Activated CD8-positive, alpha-beta memory T cell treated with anti-CD3 and anti-CD28 coated beads for 1 hour (primary cell): ENCODE measurements at regions not wholly inside any gene's neighbourhood (a gene's known extent, or its start where the extent isn't known, plus 50 kb on each side); places are given as distances from the start of the nearest gene placed in this dataset.
"Not testable (repeated sequence)": the region's sequence is repeated elsewhere in the genome, so short reads cannot be mapped to it uniquely, and the experiment has no call there.

Source experiments
- DNase-seq, 2 donors: peaks; one replicate each; pipeline ENCODE4 v3.0.0-alpha.2; 2020; ENCODE audit warnings: low read depth in 1 of 2; ENCODE audit errors: extremely low read depth in 1 of 2

DNA sequence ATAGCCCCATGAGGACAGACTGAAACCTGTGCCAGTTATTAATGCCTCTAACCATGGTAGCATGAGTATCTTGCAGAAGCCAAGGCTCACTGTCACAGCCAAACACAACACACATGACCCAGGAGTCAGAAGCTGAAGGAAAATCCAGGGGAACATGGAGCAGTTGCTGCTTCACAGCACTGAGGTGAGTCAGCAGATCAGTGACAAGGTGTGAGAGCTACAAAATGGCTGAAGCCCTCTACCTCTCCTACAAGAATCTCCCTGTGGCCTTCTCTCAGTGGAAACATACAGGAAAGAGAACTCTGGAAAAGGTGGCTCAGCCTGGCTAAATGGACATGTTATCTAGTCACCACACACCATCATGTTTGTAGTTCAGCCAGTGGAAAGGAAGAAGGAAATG lies 93.5 kb downstream of the NAB1 start:
- no peak for DNase-seq

DNA sequence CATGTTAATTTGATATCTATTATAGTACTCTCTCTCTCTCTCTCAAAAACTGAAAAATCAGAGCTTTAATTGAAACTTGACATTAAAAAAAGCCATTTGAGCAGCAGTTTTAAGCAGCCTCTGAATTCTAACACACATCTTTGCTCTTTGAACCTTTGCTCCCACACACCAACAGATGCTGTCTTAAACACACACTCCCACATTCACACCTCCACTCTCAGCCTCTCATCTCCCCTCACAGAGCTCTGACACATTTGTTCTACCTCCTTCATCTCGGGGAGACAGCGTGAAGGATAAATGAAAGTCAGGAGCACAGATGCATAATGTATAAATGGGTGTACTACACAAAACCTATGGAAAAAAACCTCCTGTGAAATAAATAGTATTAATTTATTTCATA lies 95.2 kb downstream of the NAB1 start:
- no peak for DNase-seq

DNA sequence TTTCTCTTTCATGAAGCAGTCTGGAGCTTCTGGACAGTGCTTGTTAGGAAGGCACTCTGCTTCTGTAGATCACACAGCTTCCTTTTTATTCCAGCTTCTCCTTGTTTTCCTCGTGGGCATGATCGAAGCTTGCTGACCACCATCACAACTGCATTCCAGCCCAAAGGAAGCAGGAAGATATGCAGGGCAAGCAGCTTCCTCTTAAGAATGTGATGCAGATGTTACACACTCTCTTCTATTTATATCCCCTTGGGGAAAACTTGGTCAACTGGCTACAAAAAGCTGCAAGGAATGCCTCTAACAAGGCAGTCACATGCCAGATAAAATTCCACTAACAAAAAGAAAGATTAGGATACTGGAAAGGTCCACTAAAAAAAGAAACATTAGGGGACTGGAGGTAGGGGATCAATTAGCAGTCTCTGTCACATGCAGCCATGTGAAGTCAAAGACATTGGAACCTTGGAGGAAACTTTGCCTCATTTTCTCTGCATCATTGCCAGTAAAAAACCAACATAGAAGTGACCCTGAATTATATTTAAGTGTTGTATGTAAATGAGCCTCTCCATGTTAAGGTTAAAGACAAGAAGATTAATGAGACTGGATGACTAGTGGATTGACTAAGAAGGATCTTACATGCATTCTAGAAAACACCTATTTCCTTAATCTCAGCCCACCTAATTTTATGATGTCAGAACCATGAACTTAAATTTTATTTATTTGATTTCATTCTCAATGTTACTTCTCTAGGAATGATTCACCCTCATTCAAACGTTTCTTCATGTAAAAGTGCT lies 98.3 kb downstream of the NAB1 start:
- no peak for DNase-seq

DNA sequence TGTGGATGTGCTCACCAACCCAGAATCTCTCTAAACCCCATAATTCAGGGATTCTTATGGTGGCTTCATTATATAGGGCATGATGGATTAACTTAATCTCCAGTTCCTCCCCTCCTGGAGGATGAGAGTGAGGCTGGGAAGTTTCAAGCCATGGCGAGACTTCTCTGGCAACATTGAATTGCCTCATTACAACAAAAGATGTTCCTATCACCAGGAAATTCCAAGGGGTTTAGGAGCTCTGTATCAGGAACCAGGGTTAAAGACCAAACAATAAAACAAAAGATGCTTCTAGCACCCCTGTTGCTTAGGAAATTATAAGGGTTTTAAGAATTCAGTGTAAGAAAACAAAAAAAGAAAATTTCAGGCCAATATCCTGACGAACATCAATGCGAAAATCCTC lies 100.1 kb downstream of the NAB1 start:
- no peak for DNase-seq

DNA sequence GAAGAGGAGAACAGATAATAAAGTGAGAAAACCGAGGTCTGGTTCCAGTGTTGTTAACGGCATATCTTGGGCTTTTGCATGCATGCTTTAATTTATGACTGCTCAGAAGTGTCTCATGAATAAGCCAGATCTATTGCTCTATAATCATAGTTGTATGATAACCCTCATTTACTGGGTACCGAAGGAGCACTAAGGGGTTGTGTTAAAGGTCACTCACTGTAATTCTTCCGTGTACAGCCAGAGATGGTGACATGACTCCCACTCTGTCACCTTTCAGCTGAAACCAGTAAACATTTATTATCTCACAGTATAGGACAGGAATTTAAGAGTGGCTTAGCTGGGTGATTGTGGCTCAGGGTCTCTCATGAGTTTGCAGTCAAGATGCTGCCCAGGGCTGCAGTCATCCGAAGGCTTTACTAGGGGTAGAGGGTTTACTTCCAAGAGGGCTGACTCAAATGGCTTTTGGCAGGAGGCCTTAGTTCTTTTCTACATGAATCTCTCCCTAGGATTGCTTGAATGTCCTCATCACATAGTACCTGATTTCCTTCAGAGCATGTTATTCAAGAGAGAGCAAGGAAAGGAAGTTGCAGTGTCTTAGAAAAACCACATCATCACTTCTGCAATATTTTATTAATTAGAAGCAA lies 107.0 kb downstream of the NAB1 start:
- no peak for DNase-seq

DNA sequence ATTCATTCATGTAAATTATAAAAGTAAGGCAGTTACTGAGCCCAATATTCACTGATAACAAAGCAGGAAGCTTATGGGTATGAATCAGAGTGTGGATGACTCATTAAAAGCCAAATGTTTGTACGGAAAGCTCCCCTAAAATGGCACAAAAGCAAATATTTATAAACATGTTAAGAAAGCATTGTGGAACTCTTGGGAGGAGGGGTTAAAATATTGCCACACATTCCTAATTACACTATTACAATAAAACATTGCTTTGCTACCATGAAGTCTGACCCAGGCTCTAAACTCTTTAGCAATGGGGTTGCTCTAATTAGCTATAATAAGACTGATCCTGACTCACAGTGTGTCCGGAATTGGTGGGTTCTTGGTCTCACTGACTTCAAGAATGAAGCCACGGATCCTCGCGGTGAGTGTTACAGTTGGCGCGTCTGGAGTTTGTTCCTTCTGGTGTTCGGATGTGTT lies 110.9 kb downstream of the NAB1 start:
- no peak for DNase-seq

DNA sequence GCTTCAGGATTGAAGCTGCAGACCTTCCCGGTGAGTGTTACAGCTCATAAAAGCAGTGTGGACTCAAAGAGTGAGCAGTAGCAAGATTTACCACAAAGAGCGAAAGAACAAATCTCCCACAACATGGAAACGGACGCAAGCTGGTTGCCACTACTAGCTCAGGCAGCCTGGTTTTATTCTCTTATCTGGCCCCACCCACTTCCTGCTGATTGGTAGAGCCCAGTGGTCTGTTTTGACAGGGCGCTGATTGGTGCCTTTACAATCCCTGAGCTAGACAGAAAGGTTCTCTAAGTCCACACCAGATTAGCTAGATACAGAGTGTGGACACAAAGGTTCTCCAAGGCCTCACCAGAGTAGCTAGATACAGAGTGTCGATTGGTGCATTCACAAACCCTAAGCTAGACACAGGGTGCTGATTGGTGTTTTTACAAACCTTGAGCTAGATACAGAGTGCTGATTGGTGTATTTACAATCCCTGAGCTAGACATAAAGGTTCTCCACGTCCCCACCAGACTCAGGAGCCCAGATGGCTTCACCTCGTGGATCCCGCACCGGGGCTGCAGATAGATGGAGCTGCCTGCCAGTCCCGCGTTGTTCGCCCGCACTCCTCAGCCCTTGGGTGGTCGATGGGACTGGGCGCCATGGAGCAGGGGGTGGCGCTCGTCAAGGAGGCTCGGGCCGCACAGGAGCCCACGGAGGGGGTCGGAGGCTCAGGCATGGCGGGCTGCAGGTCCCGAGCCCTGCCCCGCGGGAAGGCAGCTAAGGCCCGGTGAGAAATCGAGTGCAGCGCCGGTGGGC lies 111.7 kb downstream of the NAB1 start:
- not testable (repeated sequence) for DNase-seq

DNA sequence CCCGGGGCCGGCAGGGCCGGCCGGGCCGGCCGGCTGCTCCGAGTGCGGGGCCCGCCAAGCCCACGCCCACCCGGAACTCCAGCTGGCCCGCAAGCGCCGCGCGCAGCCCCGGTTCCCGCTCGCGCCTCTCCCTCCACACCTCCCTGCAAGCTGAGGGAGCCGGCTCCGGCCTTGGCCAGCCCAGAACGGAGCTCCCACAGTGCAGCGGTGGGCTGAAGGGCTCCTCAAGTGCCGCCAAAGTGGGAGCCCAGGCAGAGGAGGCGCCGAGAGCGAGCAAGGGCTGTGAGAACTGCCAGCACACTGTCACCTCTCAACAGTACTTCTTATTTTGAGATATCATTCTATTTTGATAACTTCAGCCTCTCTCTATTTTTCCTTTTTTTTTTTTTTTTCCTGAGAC lies 112.3 kb downstream of the NAB1 start:
- DNase-seq: not testable (repeated sequence)

DNA sequence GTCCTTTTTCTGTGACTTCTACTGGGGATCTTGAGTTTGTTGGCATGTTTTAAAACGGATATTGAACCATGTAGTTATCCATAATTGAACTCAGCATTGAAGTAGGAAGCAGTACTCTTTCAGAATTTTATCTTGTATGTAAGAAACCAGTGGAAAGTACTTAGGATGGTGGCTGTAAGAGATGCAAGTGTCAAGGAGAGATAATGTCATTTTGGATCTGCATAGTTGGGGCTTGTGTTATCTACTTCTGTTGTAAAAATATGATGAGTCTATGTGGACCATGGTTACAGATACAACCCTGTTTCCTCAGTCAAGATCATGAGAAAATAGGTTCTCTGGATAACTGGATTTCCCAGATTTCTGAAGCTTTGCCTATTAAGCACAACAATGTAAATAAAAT lies 113.7 kb downstream of the NAB1 start:
- DNase-seq: no peak

DNA sequence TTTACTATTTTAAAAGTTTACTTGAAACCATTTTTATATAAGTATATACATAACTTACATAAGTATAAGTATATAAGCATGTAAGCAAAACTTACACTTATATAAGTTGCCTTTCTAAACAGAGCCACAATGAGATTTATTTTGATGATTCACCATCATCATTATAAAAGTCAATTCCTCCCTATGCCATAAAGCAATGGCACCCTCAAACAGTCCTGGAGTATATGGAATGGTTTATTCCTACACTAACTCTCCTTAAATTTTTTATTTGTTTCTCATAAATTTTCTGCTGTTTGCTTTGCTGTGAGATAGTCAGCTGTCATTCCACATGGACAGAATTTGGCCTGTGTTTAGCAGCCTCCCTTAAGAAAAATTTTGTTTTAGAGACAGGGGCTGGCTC lies 114.2 kb downstream of the NAB1 start:
- no peak for DNase-seq

DNA sequence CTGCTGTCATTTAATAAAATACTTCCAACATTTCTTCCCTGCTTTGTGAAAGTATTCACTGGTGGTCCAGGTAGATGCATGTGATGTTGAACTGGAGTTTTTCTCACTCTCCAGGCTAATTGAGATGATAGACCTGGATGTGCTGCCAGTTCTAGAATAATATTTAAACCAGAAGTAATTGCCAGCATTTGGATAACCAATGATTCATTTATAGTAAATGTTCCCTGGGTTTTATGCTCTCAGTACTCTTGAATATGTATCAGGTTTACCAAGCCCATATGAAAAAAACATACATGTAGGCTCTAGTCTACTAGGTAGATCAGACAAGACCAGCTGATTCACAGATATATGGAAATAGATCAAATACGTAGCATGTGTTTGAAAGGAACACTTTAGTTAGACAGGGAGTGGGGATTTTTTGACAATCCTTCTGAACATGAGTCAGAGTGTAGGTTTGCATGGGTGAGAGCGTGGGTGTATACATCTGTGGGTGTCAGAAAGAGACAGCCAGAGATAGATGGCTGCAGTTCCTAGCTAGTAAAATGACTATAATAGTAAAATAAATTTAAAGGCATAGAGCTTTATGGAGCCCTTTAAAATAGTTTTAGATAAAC lies 115.1 kb downstream of the NAB1 start:
- DNase-seq: no peak

DNA sequence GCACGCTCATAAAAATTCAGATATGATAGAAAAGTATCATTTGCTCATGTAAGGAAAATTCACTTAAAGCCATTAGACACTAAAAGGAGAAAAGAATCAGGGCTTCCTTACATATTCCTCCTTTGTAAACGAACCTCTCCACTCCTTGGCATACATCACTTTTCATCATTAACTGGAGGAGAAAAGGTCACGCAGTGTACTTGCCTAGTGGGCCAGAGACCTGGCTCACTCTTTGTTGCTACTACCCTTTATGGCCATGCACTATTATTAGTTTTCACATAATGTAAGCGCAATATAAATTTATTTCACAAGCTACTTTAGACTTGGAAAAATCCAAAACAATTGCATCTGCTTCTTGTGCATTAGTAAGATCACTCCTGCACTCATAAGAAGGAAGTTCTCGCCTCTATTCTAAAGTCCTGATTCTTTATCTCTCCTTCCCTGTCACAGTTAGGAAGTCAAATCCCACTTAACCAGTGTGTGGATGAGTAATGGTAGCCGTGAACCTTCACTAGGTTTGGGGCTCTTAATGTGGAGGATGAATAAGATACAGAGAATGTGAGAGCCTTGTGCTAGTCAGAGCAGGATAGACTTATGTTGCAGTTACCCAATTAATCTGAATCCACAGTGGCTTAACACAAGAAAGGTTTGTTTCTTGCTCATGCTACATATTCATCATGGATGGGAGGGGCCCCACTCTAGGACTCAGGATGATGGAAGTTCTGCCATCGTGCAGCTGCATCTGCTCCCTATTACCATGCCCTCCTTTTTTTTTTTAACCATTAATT lies 115.0 kb upstream of the GLS start:
- DNase-seq: no peak

DNA sequence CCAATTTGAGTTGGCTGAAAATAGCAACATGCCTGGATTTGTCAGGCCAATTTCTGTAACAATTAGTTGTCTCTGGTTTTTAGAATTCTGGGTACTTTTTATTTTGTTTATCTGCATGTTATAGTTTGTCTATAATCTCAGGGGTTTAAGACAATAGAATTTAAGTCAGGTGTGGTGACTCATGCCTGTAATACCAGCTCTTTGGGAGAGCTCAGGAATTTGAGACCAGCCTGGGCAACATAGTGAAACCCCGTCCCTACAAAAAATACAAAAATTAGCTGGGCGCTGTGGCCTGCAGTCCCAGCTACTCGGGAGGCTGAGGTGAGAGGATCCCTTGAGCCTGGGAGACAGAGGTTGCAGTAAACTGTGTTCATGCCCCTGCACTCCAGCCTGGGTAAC lies 114.4 kb upstream of the GLS start:
- DNase-seq: no peak

DNA sequence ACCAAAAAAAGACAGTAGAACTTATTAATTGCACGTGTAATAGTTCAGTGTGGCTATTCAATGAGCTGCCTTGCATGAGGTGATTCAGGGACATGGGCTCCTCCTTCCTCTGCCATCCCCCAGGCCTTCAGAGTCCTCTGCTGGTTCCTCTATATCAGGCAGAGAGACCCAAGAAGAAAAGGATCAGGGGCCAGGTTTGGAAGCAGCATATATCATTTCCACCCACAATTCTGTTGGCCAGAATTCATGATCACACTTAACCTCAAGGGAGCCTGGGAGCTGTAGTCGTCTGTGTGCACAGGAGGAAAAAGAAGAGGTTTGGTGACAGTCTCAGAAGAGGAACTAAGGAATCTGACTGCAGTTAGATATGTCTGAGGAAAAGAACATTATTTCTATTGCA lies 114.0 kb upstream of the GLS start:
- no peak for DNase-seq

DNA sequence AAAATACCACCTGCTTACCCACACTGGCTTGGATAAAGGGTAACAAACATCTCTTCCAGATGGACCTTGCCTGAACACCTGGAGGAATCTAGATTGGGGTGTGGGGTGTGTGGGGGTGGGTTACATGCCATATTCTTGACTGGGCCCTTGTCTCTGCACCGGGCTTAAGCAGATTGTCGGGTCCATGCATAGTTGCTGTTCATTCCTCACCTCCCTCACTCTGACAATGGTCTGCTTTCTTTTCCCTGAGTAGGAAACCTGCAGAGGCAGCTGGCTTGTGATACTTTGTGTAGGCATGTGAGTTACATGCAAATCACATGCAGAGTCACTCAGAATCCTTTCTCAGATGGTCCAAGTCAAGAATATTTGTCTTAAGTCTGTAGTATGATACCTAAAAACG lies 112.8 kb upstream of the GLS start:
- no peak for DNase-seq

DNA sequence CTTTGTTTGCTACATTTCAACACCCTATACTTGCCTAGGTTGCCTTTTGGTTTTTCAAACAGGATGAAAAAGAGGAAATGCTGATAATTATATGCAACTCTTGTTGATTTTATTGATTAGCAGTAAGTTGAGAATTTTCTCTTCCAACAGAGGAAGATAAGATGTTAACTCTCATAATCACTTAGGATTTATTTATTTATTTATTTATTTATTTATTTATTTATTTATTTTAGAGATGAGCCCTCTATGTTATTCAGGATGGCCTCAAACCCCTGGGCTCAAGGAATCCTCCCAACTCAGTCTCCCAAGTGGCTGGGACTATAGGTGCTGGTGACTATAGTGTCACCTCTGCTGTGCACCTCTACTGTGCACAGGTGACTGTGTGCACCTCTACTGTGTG lies 111.4 kb upstream of the GLS start:
- DNase-seq: no peak

DNA sequence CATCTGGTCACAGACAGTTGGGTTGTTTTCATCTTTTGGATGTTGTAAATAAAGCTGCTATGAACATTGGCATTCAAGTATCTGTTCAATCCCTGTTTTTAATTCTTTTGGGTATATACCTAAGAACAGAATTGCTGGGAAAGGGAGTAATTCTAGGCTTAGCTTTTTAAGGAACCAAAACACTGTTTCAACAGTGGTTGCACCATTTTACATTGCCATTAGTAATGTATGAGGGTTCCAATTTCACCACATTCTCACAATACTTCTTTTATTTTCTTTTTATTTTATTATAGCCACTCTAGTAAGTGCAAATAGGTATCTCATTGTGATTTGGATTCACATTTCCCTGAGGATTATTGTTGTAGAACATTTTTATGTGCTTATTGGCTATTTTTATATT lies 108.9 kb upstream of the GLS start:
- DNase-seq: no peak

DNA sequence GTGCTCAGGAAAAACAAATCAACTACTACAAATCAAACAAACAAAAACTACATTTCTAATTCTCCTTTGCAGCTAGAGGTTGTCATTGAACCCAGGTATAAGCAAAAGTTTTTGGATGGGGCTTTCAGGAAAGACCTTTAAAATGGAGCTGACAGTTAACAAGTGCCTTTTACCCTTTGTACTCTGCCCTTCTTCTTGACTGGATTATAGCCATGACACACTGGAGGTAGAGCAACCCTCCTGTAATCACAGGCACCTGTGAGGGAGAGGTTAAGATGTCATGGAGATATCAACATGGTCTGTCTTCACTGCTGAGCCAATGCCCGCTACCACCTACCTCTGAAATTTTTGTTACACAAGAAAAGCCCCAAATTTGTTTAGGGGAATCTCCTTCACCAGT lies 100.0 kb upstream of the GLS start:
- no peak for DNase-seq

DNA sequence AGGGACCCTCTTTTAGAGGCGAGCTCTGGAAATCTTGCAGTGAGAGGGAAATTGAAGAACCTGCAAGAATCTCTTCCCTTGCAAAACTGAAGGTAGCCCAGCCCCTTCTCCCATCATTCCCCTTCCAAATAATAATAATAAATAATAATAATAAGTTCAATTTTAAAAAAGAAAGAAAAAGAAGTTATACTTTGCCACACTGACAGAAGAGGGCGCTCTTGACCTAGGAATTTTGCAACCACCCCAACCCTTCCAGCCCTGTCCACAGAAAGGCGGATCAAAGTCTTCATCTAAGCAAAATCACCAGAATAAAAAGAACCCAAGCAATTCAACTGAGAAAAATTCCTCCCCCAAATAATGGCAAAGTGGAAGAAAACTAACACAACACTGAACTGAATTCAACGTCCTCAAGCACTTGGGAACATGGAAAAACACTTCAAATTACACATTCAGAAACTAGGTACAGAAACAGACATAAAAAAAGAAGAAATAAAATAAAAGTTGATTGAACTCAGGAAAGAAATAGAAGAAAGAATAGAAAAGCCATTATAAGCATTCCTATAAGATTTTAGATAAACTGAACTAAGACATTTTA lies 98.9 kb upstream of the GLS start:
- DNase-seq: peak; percentile 10 to 19

DNA sequence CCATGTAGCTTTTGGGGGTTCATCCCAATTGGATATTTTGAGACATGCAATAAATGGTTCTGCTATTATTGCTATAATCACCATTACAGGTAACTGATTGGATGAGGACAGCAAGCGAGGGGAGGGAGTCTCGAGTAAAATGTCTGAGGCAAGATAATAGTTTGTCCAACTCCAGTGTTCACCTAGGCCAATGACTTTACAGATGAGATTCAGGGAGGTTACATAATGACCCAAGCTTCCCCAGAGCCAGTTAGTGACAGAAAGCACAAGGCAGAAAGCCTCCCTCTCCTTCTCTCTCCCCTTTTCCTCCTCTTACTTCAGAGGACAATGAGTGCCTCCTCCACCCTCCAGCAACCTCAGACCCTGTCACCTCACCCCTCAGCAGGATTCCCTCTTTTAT lies 98.4 kb upstream of the GLS start:
- DNase-seq: no peak
